IPS DF 4.7 (cell line): ENCODE measurements at regions not wholly inside any gene's neighbourhood (a gene's known extent, or its start where the extent isn't known, plus 50 kb on each side); places are given as distances from the start of the nearest gene placed in this dataset.
"Not testable (repeated sequence)": the region's sequence is repeated elsewhere in the genome, so short reads cannot be mapped to it uniquely, and the experiment has no call there.

Experiments used
- DNase-seq: peaks from one replicate; pipeline ENCODE4 v3.0.0-alpha.2; 2013; ENCODE audit warnings: low spot score; ENCODE audit errors: extremely low read depth

DNA sequence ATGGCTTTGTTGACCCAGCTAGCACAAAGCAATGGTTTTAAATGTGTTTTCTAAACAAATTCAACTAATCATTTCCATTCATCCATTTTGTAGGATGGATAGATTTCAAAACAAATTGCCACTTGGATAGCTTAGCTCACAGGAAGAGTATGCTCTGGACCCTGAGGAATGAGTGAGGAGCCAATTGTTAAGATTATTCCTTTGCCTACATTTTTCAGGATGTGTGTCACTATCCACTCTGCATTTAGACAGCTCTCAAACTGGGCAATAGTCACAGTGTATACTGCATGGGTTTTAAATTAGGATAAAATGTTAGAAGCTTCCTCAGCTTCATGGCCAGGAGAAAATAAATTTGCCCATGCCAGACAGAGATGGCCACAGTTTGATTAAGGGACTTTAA is 605.6 kb upstream of the TEX47 start:
- no peak for DNase-seq

- no peak for DNase-seq
Observed at GRCh38 chr7:89401690-89402089, 606.2 kb upstream of the TEX47 start.

DNA sequence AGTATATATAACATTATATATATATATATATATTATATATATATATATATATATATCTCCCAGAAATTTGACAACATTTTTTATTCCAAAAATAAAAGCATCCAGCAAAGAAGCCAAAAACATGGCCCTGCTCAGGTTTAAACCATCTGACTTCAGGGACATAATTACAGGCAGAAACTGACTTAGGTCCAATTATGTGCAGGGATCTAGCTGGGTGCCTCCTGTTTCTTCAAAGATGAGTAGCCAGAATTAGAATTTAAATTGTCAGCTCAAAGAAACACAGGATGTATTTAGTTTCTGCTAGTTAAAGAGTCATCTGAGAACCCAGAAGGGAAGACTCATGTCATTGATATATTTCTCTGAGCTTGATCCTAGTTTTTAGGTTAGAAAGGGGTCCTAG is 656.4 kb upstream of the TEX47 start:
- no peak for DNase-seq

DNA sequence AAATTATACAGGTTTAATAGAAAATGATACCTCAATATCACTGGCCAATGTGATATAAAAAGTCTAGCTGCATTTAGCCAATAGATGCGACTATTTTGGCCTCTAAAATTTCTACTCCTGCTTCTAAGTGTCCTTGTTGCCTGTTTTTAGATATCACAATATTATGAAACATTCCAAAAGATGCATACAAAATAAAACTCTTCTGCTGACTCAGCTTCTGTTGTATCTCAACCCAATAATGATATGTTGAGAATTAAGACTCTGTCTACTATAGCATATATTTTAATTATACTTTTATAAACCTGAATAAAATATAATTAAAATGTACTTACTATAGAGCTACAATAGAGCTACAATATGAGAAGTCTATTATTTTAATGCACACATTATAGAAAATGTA is 661.0 kb upstream of the TEX47 start:
- no peak for DNase-seq

DNA sequence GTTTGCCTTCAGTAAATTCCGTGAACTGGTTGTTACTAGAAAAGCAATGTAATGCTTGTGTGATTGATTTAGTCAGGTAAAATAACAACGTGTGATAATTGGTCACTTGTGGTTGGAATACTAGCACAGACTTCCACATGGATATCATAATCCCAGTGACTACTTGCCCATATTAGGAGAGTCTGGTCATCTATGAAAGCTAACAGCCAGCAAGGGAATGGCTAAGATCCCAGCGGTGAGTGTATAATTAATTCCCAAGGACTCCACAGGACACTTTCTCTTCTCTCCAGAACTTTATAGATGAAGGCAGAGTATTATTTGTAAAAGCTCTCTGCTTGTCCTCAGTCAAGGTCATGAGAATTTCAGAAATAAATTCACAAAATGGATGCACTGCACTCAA is 662.6 kb upstream of the TEX47 start:
- DNase-seq: no peak

DNA sequence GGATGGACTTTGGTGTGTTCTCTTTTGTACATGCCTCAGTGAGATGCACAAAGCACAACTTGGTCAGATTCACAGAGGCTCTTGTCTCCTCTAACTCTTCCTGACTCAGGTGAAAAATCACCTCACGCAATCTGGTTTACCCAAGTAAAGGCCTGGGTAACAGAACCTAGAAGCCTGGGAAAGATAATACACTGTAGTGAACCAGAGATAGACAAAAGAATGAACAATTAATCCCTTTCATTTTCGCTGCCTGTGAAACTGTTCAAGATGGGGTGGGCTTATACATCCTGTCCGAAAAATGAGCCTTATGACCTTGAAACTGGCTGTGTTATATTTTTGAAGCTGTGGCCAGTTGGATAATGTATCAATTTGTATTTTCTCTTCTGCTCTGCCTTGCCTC is 678.9 kb upstream of the TEX47 start:
- DNase-seq: no peak

- DNase-seq: peak; percentile 2
Observed at GRCh38 chr7:89477991-89478390, 676.3 kb upstream of the STEAP1 start.

DNA sequence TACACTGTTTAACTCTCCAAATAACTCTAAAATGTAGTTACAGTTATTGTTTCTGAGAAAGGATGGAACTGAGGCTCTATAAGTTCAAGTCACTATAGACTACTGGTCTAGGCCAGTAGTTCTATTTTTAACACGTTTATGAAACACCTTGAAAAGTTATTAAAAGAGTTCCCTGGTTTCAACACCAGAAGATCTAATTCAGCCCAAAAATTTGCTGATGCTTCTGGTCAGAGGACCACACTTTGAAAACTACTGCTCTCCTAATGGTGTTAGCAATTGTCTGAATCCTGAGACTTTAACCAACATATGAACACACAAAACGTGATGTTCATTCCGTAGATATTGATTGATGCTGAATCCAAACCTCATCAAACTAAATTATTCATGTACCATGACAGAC is 658.6 kb upstream of the STEAP1 start:
- DNase-seq: no peak

- DNase-seq: no peak
Observed at GRCh38 chr7:89500084-89500483, 654.2 kb upstream of the STEAP1 start.

GRCh38 chr7:89503281-89503680 is 651.0 kb upstream of the STEAP1 start:
- DNase-seq: no peak

DNA sequence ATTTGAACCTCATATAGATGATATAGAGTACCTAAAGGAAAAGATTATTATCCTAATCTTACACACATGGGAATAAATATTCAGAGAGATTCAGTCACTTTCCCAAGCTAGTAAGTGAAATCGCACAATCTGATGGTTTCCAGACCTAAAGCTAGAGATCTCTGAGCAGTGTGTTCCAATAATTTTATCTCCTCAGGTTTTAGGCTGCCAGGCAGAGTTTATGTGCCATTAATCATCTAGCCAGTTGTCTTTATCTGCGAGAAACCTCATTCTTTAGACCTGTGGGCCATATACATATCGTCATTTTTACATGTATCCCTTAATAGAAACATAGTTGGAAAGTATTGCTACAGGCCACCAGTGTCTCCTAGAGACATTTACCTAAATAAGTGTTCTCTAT is 647.2 kb upstream of the STEAP1 start:
- DNase-seq: no peak

- no peak for DNase-seq
Observed at GRCh38 chr7:89511900-89512299, 642.4 kb upstream of the STEAP1 start.

DNA sequence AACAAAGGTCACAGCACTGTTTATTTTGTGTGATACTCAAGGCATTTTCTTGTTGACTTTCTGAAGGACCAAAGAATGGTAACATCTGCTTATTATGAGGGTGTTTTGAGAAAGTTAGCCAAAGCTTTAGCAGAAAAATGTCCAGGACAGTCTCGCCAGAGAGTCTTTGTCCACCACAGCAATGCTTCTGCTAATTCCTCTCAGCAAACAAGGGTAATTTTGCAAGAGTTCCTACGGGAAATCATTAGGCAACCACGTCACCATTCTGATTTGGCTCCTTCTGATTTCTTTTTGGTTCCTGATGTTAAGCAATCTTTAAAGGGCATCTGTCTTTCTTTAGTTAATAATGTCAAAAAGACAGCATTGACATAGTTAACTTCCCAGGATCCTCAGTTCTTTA is 639.3 kb upstream of the STEAP1 start:
- DNase-seq: no peak

- no peak for DNase-seq
Observed at GRCh38 chr7:89517815-89518214, 636.5 kb upstream of the STEAP1 start.

DNA sequence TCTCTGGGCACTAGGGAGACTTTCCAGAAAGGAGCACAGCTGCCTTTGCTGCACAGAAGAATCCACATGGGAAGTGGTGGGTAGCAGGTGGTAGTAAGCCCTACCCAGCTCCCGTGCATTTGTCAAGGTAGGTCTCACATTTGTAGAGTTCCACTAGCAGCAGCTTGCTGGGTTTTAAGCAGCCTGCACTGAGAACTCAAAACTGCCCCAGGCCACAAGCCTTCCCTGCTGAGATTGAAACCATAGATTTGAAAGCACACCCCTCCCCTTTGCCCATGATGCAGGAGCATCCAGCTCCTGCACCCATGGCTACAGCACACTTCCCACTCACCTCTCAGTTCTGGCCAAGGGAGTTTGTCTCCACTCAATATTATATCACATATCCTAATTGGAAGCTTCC is 604.5 kb upstream of the STEAP1 start:
- DNase-seq: no peak

DNA sequence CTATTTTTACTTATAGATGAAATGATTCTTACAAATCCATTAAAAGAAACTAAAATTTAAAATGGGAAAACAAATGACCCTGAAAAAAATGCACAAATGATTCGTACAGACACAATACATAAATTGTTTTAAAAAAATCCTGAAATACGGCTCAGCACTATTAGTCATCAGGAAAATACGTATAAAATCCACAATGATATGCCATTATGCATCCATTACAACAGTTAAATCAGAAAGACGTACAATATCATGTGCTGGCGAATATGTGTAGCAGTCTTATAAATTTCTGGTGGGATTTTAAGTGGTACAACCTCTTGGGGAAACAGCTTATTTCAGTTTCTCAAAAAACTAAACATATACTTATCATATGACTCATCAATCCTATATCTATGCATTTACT is 600.1 kb upstream of the STEAP1 start:
- DNase-seq: no peak

DNA sequence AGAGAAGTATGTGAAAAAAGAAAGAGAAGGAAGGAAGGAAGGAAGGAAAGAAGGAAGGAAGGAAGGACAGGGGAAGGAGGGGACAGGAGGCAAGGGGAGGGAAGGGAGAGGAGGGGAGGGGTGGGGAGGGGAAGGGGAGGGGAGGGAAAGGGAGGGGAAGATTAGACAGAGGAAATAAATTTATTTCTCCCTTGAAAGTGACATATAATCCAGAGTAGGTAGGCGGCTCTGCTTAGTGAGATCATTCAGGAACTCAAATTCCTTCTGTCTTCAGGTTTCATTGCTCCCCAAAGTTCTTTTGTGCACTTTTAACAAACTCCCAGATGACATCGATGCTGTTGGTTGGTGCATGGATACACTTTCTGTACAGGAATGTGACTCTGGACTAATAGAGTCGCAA is 594.7 kb upstream of the STEAP1 start:
- DNase-seq: no peak

DNA sequence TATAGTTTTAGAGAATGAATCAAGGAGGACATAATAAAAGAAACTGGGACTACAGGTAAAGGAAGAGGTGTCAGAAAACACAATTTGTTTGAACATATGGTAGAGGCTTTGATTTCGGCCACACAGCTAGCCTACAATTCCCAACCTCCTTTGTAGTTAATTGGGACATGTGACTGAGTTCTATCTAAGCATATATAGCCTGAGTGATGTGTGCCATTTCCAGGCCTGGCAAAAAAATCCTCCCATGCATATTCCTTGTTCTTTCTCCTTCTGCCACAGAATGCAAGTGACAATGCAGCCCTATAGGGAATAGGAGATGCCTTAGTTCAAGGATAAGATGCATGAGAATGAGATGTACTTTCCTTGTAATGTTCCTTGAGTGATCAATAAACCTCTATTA is 590.7 kb upstream of the STEAP1 start:
- no peak for DNase-seq

DNA sequence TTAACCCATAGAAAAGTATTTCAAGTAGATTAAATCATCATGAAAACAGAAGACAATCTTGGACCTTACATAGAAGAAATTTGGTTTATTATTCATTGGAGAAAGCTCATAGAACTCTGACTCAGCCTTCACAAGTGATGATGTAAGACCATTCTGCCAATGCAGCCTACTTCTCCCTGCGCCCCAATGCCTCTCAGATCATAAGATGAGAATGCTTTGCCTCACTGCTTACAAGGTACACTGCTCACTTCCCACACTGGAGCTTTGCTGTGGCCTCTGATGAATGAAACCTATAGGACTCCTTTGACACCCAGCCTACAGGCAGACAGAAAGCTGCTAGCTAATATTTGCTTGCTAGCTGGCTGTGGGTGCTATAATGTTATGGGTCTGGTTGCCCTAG is 569.4 kb upstream of the STEAP1 start:
- DNase-seq: no peak

- no peak for DNase-seq
Observed at GRCh38 chr7:89593125-89593524, 561.1 kb upstream of the STEAP1 start.

DNA sequence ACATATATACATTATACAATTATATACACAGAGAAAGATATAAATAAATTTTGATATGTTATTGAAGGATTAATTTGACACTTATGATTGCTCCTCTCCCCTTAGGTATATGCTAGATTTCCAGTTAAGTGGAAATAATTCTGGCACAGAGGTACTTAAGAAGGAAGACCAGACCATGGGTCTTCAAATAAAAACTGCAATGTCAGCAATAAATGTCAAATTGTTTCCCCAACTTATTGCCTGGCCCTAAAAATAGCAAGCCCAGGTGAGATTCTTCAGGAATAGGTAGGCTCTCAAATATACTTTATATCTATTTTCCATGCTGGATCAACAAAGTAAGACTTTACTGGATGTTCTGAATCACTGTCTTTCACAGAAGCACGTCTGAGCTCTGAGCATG is 551.3 kb upstream of the STEAP1 start:
- no peak for DNase-seq

GRCh38 chr7:89605362-89605761 is 548.9 kb upstream of the STEAP1 start:
- DNase-seq: no peak

- no peak for DNase-seq
Observed at GRCh38 chr7:89606511-89606910, 547.8 kb upstream of the STEAP1 start.

DNA sequence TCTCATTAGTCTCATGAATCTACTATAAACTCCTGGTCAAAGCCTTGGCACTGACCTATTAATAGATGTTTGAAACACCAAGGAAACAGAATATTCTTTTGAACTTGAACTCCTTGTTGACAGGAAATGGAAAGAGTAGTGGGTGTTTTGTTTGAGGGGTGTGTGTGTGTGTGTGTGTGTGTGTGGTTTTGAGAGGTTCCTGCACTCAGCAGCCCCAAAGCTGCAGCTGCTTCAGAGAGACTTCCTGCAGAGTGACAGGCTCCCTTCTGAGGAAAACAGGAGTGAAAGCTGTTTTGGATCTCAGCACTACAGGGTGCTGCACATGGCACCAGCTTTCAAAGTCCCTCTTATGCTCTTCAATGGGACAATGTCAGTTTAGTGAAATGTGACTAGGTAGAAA is 546.5 kb upstream of the STEAP1 start:
- no peak for DNase-seq

- DNase-seq: not testable (repeated sequence)
Observed at GRCh38 chr7:89616829-89617228, 537.4 kb upstream of the STEAP1 start.
